ENCODE measurements at regions not wholly inside any gene's neighbourhood (a gene's known extent, or its start where the extent isn't known, plus 50 kb on each side); places are given as distances from the start of the nearest gene placed in this dataset.
A peak's percentile ranks its signal among the peaks of the same experiment; 100 is the strongest.

DNA sequence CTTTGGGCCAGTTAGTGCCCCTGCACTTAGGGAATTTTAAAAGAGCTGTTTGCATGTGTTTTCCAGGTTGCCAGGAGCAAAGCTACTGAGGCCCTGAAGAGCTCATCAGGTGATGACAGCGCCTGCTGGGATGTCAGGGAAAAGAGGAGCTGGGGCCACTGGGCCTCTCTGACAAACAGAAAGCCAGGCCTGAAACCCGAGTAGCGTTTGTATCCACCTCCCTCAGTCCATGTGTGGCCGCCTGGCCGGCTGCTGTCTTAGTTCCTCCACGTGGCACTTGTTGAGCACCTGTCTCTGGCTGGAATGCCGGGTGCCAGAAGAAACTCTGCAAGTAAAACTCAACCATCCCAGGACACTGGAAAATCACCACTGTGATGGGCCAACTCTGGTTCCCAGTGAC lies 601.2 kb downstream of the CDH26 start:
- H2BK15ac ChIP-seq (ENCODE audit: low read length), result no peak overlapping the region
- no peak overlapping the region for H3K56ac ChIP-seq (replicated peaks; ENCODE audit: insufficient read length, low read depth, low read length)
- peaks cover 0 to 2% (median 0%) of the 10 kb centered on the region in 4 experiments; a peak in 2 of 7 replicates for H3K4me1 ChIP-seq (replicated peaks in 1 of 4; ENCODE audit: control insufficient read depth in 3 of 4, insufficient read depth in 4 of 4, low read length in 3 of 4)
- CTCF ChIA-PET (ENCODE audit: partially characterized antibody), result interaction anchor here (0.6 kb wide), 1 partner anchor 879 kb away, joined by 3 read pairs; no protein-coding TSS in a partner anchor
- no peak overlapping the region for H4K91ac ChIP-seq (replicated peaks; ENCODE audit: insufficient read length, low read length)
- no peak overlapping the region for H4K8ac ChIP-seq (ENCODE audit: extremely low read depth, insufficient read depth, low read length)
- H3K79me2 ChIP-seq (ENCODE audit: control insufficient read depth in 1 of 2, insufficient read depth in 2 of 2, low read length in 2 of 2), result no peaks in the 10 kb centered on the region
- DNase-seq (ENCODE audit: low read depth in 1 of 2, low spot score in 2 of 2), result no peak
- H2BK120ac ChIP-seq (replicated peaks; ENCODE audit: low read depth, low read length), result no peak overlapping the region
- H3K4me3 ChIP-seq (ENCODE audit: extremely low read depth in 1 of 4, insufficient read depth in 2 of 4, low read depth in 3 of 4, low read length in 4 of 4), result no peak overlapping the region
- no peaks in the 10 kb centered on the region; a peak in 3 of 7 replicates for H3K27me3 ChIP-seq (replicated peaks in 1 of 4; ENCODE audit: control insufficient read depth in 3 of 4, extremely low read depth in 1 of 4, insufficient read depth in 3 of 4, low read length in 3 of 4)
- H2AK5ac ChIP-seq (ENCODE audit: low read depth, low read length), result no peak overlapping the region
- no peak overlapping the region for H3K23ac ChIP-seq (ENCODE audit: insufficient read length)
- H3K18ac ChIP-seq (ENCODE audit: extremely low read depth, low read length), result no peak overlapping the region
- no peaks in the 10 kb centered on the region for H3K79me1 ChIP-seq (ENCODE audit: low read depth, low read length)
- H3K9ac ChIP-seq (replicated peaks in 1 of 4; ENCODE audit: extremely low read depth in 1 of 4, low read depth in 3 of 4, low read length in 3 of 4), result no peak overlapping the region
- H4K5ac ChIP-seq (ENCODE audit: insufficient read length, low read depth, low read length), result no peak overlapping the region
- H2BK5ac ChIP-seq (ENCODE audit: low read depth, low read length), result no peak overlapping the region
- no peak for FAIRE-seq
- no peak overlapping the region for H3K27ac ChIP-seq (ENCODE audit: low read depth, low read length)
- TF ChIP-seq TEAD4 (IDR thresholded peaks at IDR 0.05; ENCODE audit: low read depth, low read length) (no peak), ASH2L (IDR thresholded peaks at IDR 0.05; ENCODE audit: low read length) (no peak), SIN3A (conservative IDR thresholded peaks at IDR 0.05 in 1 of 2, IDR thresholded peaks at IDR 0.05 in 1 of 2; ENCODE audit: low read depth in 1 of 2, low read length in 2 of 2) (peak; percentile 29 to 35; a peak in 1 of 4 replicates)
- no peak overlapping the region for H3K4ac ChIP-seq (replicated peaks; ENCODE audit: insufficient read length, low read depth, low read length)
- POLR2A ChIA-PET (ENCODE audit: partially characterized antibody), result no interaction called here
- no peaks in the 10 kb centered on the region for H3K9me3 ChIP-seq (ENCODE audit: insufficient read depth in 2 of 2, low read depth in 1 of 2, low read length in 1 of 2)
- H3K4me2 ChIP-seq (ENCODE audit: insufficient read depth in 1 of 2, low read depth in 2 of 2, low read length in 2 of 2), result no peak overlapping the region
- no peaks in the 10 kb centered on the region for H3K23me2 ChIP-seq (ENCODE audit: low read depth, low read length)
- H3K14ac ChIP-seq (ENCODE audit: insufficient read length), result no peak overlapping the region
- H2AFZ ChIP-seq (ENCODE audit: low read length), result no peak overlapping the region
- H2BK20ac ChIP-seq (ENCODE audit: low read length), result no peak overlapping the region
- no peaks in the 10 kb centered on the region for H4K20me1 ChIP-seq (replicated peaks in 1 of 2; ENCODE audit: control insufficient read depth in 1 of 2, insufficient read depth in 2 of 2, low read length in 2 of 2)
- no peaks in the 10 kb centered on the region for H3K36me3 ChIP-seq (ENCODE audit: control insufficient read depth in 2 of 4, insufficient read depth in 4 of 4, low read length in 3 of 4)
- WGBS, 2 experiments (ENCODE audit: extremely low coverage in 1 of 2, insufficient coverage in 1 of 2, insufficient read length in 1 of 2, insufficient replicate concordance in 2 of 2, low coverage in 1 of 2, low lambda C conversion rate in 2 of 2, missing lambda C conversion rate in 1 of 2), result 72% methylated on average over 7 of the region's 7 CpGs; no CpG with 5 or more reads in 1 of the 2 experiments
- no peak overlapping the region for H2BK12ac ChIP-seq (ENCODE audit: low read depth, low read length)

All from H1 (cell line).